HEK293 (cell line): ENCODE measurements at regions not wholly inside any gene's neighbourhood (a gene's known extent, or its start where the extent isn't known, plus 50 kb on each side); places are given as distances from the start of the nearest gene placed in this dataset.

Source experiments
- CTCF ChIA-PET: fragments of 350-600 bp; formaldehyde crosslinking; extraction: SDS; loops from one replicate; lab custom pipeline; 2021; ENCODE audit warnings: antibody characterized with exemption; lab: Yijun Ruan, JAX
- POLR2A ChIA-PET: fragments of 300-600 bp; formaldehyde crosslinking; extraction: SDS; loops from one replicate; lab custom pipeline; 2020; ENCODE audit warnings: antibody characterized with exemption, inconsistent platforms; lab: Yijun Ruan, JAX
- H3K27ac ChIP-seq: fragments of 200-500 bp; sonication (Bioruptor generic); 2 replicates; pipeline ENCODE4 v1.5.1; 2014; ENCODE audit warnings: low read depth, low read length, control low read depth, inconsistent platforms; ENCODE audit errors: extremely low read depth
- H3K36me3 ChIP-seq, 2 experiments: fragments of 200-500 bp in 1 of 2; sonication (Bioruptor generic) in 1 of 2; 1 replicate in 1 of 2; 2 replicates in 1 of 2; pipeline ENCODE4 v1.5.1; 2014 to 2017; ENCODE audit warnings: inconsistent platforms in 2 of 2, low read length in 2 of 2; ENCODE audit not compliant: control insufficient read depth in 2 of 2, insufficient read depth in 1 of 2
- H3K4me1 ChIP-seq: fragments of 200-500 bp; sonication (Bioruptor generic); 2 replicates; pipeline ENCODE4 v1.5.1; 2014; ENCODE audit warnings: mild to moderate bottlenecking, low read length, inconsistent platforms; ENCODE audit not compliant: control insufficient read depth, insufficient read depth
- H3K4me3 ChIP-seq: 2 replicates; pipeline ENCODE4 v1.5.1; 2011; ENCODE audit warnings: low read depth, mild to moderate bottlenecking, control low read depth, low read length, moderate library complexity
- H3K9me3 ChIP-seq: fragments of 200-500 bp; sonication (Bioruptor generic); 2 replicates; pipeline ENCODE4 v1.5.1; 2014; ENCODE audit warnings: low read depth, low read length, inconsistent platforms; ENCODE audit not compliant: control insufficient read depth, insufficient read depth
- EGR2 ChIP-seq: fragments of 450-650 bp; formaldehyde crosslinking; IDR thresholded peaks from 2 replicates; pipeline ENCODE4 v1.5.1; 2016; ENCODE audit warnings: low read depth, missing biosample characterization, missing genetic modification characterization
- GLI4 ChIP-seq: fragments of 450-650 bp; formaldehyde crosslinking; IDR thresholded peaks from 2 replicates; pipeline ENCODE4 v1.5.1; 2016; ENCODE audit warnings: missing biosample characterization, missing genetic modification characterization
- HOXD13 ChIP-seq: sonication (generic); formaldehyde crosslinking; IDR thresholded peaks from 2 replicates; pipeline ENCODE4 v1.8.0; 2022; ENCODE audit warnings: missing genetic modification reagents, borderline replicate concordance
- KLF17 ChIP-seq: fragments of 450-650 bp; formaldehyde crosslinking; IDR thresholded peaks from 2 replicates; pipeline ENCODE4 v1.5.1; 2016; ENCODE audit warnings: missing biosample characterization, missing genetic modification characterization
- MZF1 ChIP-seq: fragments of 450-650 bp; formaldehyde crosslinking; IDR thresholded peaks from 2 replicates; pipeline ENCODE4 v1.5.1; 2017; ENCODE audit warnings: missing biosample characterization, missing genetic modification characterization, borderline replicate concordance
- OSR2 ChIP-seq: fragments of 450-650 bp; formaldehyde crosslinking; IDR thresholded peaks from 2 replicates; pipeline ENCODE4 v1.5.1; 2016; ENCODE audit warnings: missing biosample characterization, missing genetic modification characterization
- TRIM28 ChIP-seq: IDR thresholded peaks from 2 replicates; pipeline ENCODE4 v1.6.1; 2011; ENCODE audit warnings: low read length, control low read depth, borderline replicate concordance
- ZBTB6 ChIP-seq: fragments of 450-650 bp; formaldehyde crosslinking; IDR thresholded peaks from 2 replicates; pipeline ENCODE4 v1.5.1; 2017; ENCODE audit warnings: missing biosample characterization, missing genetic modification characterization
- ZNF10 ChIP-seq: fragments of 450-650 bp; formaldehyde crosslinking; IDR thresholded peaks from 2 replicates; pipeline ENCODE4 v1.5.1; 2017; ENCODE audit warnings: missing biosample characterization, missing genetic modification characterization
- ZNF202 ChIP-seq: fragments of 450-650 bp; formaldehyde crosslinking; IDR thresholded peaks from 2 replicates; pipeline ENCODE4 v1.5.1; 2016; ENCODE audit warnings: missing biosample characterization, missing genetic modification characterization, borderline replicate concordance
- ZNF23 ChIP-seq: fragments of 450-650 bp; formaldehyde crosslinking; IDR thresholded peaks from 2 replicates; pipeline ENCODE4 v1.5.1; 2016; ENCODE audit warnings: missing biosample characterization, missing genetic modification characterization, borderline replicate concordance
- ZNF24 ChIP-seq: fragments of 450-650 bp; formaldehyde crosslinking; IDR thresholded peaks from 2 replicates; pipeline ENCODE4 v1.5.1; 2016; ENCODE audit warnings: missing biosample characterization, missing genetic modification characterization
- ZNF266 ChIP-seq: fragments of 450-650 bp; formaldehyde crosslinking; IDR thresholded peaks from 2 replicates; pipeline ENCODE4 v1.5.1; 2016; ENCODE audit warnings: missing biosample characterization, missing genetic modification characterization, low read depth
- ZNF292 ChIP-seq: fragments of 450-650 bp; formaldehyde crosslinking; IDR thresholded peaks from 2 replicates; pipeline ENCODE4 v1.5.1; 2016; ENCODE audit warnings: low read depth, missing biosample characterization, missing genetic modification characterization, borderline replicate concordance
- ZNF426 ChIP-seq: fragments of 450-650 bp; formaldehyde crosslinking; IDR thresholded peaks from 2 replicates; pipeline ENCODE4 v1.5.1; 2017; ENCODE audit warnings: missing biosample characterization, missing genetic modification characterization, mild to moderate bottlenecking, inconsistent platforms, moderate library complexity
- ZNF510 ChIP-seq: fragments of 450-650 bp; formaldehyde crosslinking; IDR thresholded peaks from 2 replicates; pipeline ENCODE4 v1.5.1; 2018; ENCODE audit warnings: mild to moderate bottlenecking, missing genetic modification characterization, missing biosample characterization; ENCODE audit not compliant: insufficient replicate concordance
- ZNF529 ChIP-seq: fragments of 450-650 bp; formaldehyde crosslinking; IDR thresholded peaks from 2 replicates; pipeline ENCODE4 v1.5.1; 2017; ENCODE audit warnings: missing genetic modification characterization, missing biosample characterization; ENCODE audit not compliant: insufficient replicate concordance
- ZNF600 ChIP-seq: fragments of 450-650 bp; formaldehyde crosslinking; IDR thresholded peaks from 2 replicates; pipeline ENCODE4 v1.5.1; 2016; ENCODE audit warnings: missing biosample characterization, missing genetic modification characterization
- ZNF654 ChIP-seq: fragments of 450-650 bp; formaldehyde crosslinking; IDR thresholded peaks from 2 replicates; pipeline ENCODE4 v1.5.1; 2016; ENCODE audit warnings: low read depth, missing biosample characterization, missing genetic modification characterization
- ZNF830 ChIP-seq: fragments of 450-650 bp; IDR thresholded peaks from 2 replicates; pipeline ENCODE4 v1.5.0; 2018; ENCODE audit warnings: missing biosample characterization, missing genetic modification characterization, low read depth, mild to moderate bottlenecking, moderate library complexity
- ZSCAN4 ChIP-seq: fragments of 450-650 bp; formaldehyde crosslinking; IDR thresholded peaks from 2 replicates; pipeline ENCODE4 v1.5.1; 2017; ENCODE audit warnings: missing biosample characterization, missing genetic modification characterization

DNA sequence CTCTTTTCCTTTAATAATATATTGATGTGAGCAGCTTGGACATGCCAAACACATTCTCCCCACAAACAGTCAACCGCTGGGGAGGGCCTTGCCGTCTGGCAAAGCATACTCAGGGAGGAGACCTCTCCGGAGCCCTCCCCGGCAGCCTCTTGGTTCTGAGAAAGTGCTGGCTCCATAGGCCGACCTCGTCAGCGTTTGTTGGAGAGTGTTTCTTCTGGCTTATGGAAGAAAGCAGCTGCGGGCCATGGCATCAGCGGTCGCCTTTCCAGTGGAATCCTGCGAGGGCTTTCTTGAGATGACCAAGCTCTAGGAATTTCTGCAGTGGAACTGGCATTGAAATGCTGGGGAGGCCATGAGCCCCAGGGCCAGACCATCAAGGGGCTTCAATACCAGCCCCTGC lies 405.7 kb upstream of the IRX4 start:
- CTCF ChIA-PET, result no interaction called here
- no peak overlapping the region for H3K27ac ChIP-seq
- POLR2A ChIA-PET, result no interaction called here
- H3K36me3 ChIP-seq, result no peaks in the 10 kb centered on the region
- H3K9me3 ChIP-seq, result no peaks in the 10 kb centered on the region
- no peak for TF ChIP-seq OSR2 (tag by site-specific recombination)
- TF ChIP-seq ZNF654 (tag by site-specific recombination), result no peak
- TF ChIP-seq ZNF23 (tag by site-specific recombination), result no peak
- no peak for TF ChIP-seq ZNF292 (tag by site-specific recombination)
- TF ChIP-seq ZNF10 (tag by site-specific recombination), result no peak
- TF ChIP-seq ZNF510 (tag by site-specific recombination), result no peak
- TF ChIP-seq ZBTB6 (tag by site-specific recombination), result no peak
- TF ChIP-seq ZNF600 (tag by site-specific recombination), result no peak
- no peak for TF ChIP-seq ZNF202
- TF ChIP-seq ZNF830 (tag by site-specific recombination), result no peak
- no peak for TF ChIP-seq MZF1
- TF ChIP-seq ZNF529 (tag by site-specific recombination), result no peak
- no peak for TF ChIP-seq ZNF266 (tag by site-specific recombination)
- TF ChIP-seq TRIM28, result no peak
- no peak for TF ChIP-seq KLF17 (tag by site-specific recombination)
- TF ChIP-seq ZNF426 (tag by site-specific recombination), result no peak
- no peak for TF ChIP-seq ZNF24 (tag by site-specific recombination)
- no peak for TF ChIP-seq EGR2 (tag by site-specific recombination)
- H3K4me3 ChIP-seq, result no peak overlapping the region
- no peaks in the 10 kb centered on the region for H3K4me1 ChIP-seq

GRCh38 chr5:2286250-2286649 lies 403.5 kb upstream of the IRX4 start:
- CTCF ChIA-PET, result no interaction called here
- POLR2A ChIA-PET, result no interaction called here
- Histone ChIP-seq H3K4me3 (no peak overlapping the region), H3K27ac (no peak overlapping the region), H3K9me3 (no peaks in the 10 kb centered on the region), H3K36me3 (no peaks in the 10 kb centered on the region), H3K4me1 (no peaks in the 10 kb centered on the region)
- no peak for TF ChIP-seq HOXD13 (CRISPR knock-in tag)
- TF ChIP-seq ZSCAN4, result peak; percentile 13; the same call in 1 of the 2 replicates

- ChIA-PET CTCF (no interaction called here), POLR2A (no interaction called here)
- no peak for TF ChIP-seq GLI4 (tag by site-specific recombination)
- H3K4me1 ChIP-seq, result no peaks in the 10 kb centered on the region
- no peak overlapping the region for H3K27ac ChIP-seq
- no peaks in the 10 kb centered on the region for H3K9me3 ChIP-seq
- H3K36me3 ChIP-seq, result no peaks in the 10 kb centered on the region
- H3K4me3 ChIP-seq, result no peak overlapping the region
Observed at GRCh38 chr5:2284678-2285077, 402.0 kb upstream of the IRX4 start.
